T-helper 17 cell (primary cell): ENCODE measurements at regions not wholly inside any gene's neighbourhood (a gene's known extent, or its start where the extent isn't known, plus 50 kb on each side); places are given as distances from the start of the nearest gene placed in this dataset.
"Not testable (repeated sequence)": the region's sequence is repeated elsewhere in the genome, so short reads cannot be mapped to it uniquely, and the experiment has no call there.

ENCODE experiments used
- ATAC-seq: fragments of 150-1000 bp; cut with Tn5 transposase; 2 replicates; pipeline ENCODE4 v1.10.0; 2021; ENCODE audit warnings: mild to moderate bottlenecking, moderate library complexity
- DNase-seq, 3 donors: peaks; one replicate each; pipeline versions ENCODE4 v3.0.0 to v3.0.0-alpha.2; 2020 to 2021
- H3K9me3 ChIP-seq: one replicate; pipeline ENCODE4 v1.7.0; 2013; ENCODE audit warnings: low read length, mild to moderate bottlenecking; ENCODE audit not compliant: control insufficient read depth, poor library complexity, severe bottlenecking
- H3K27ac Mint-ChIP-seq: one replicate; pipeline ENCODE4 v1.8.0; 2022; ENCODE audit warnings: mild to moderate bottlenecking, moderate library complexity, mixed read lengths
- H3K27me3 Mint-ChIP-seq: one replicate; pipeline ENCODE4 v1.8.0; 2022; ENCODE audit warnings: mixed read lengths
- H3K36me3 Mint-ChIP-seq: one replicate; pipeline ENCODE4 v1.8.0; 2022; ENCODE audit warnings: low read depth, mixed read lengths
- H3K4me1 Mint-ChIP-seq: one replicate; pipeline ENCODE4 v1.8.0; 2022; ENCODE audit warnings: mild to moderate bottlenecking, mixed read lengths
- H3K4me3 Mint-ChIP-seq: one replicate; pipeline ENCODE4 v1.8.0; 2022; ENCODE audit warnings: mild to moderate bottlenecking, moderate library complexity, mixed read lengths

DNA sequence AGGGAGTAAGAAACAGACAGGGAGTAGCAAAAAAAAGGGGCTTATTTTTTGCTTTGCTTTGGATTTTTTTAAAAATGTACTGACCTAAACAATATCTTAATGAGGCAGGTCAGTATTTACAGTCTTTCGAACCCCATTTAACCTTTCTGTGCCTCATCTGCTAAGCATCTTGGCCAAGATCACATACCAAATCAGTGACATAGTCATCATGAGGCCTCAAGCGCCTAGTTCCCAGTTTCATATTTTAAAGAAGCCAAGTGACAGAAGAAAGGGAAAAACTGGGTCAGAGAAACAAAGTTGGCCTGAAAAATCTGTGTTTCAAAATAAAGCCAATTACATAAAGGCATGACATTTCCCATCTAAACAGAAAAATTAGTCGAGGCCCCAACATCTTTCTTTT lies 94.6 kb upstream of the WDR44 start:
- no peak overlapping the region for H3K27ac Mint-ChIP-seq
- H3K36me3 Mint-ChIP-seq, result no peaks in the 10 kb centered on the region
- no peak overlapping the region for H3K4me3 Mint-ChIP-seq
- ATAC-seq (no peak), DNase-seq (no peak)
- H3K9me3 ChIP-seq, result no peaks in the 10 kb centered on the region
- no peaks in the 10 kb centered on the region for H3K4me1 Mint-ChIP-seq
- H3K27me3 Mint-ChIP-seq, result no peaks in the 10 kb centered on the region

DNA sequence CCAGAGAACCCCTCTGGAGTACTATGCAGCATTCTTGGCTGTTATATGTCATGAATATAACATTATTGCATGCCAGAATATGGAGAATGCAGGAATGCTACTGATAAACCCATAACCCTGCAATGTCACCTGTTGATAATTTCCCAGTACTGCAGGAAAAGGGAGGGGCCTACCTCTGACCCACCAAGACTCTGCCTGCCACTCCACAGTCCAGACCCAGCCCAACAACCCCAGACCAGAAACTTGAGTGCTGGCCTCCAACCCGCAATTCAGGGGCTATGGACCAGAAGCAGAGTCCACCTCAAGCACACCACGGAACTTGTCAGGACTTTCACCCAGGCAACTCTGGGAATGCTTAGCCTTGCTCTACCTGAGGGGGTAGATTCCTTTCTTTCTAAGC lies 92.9 kb upstream of the WDR44 start:
- Mint-ChIP-seq H3K4me3 (no peak overlapping the region), H3K27ac (no peak overlapping the region)
- ATAC-seq, result no peak

DNA sequence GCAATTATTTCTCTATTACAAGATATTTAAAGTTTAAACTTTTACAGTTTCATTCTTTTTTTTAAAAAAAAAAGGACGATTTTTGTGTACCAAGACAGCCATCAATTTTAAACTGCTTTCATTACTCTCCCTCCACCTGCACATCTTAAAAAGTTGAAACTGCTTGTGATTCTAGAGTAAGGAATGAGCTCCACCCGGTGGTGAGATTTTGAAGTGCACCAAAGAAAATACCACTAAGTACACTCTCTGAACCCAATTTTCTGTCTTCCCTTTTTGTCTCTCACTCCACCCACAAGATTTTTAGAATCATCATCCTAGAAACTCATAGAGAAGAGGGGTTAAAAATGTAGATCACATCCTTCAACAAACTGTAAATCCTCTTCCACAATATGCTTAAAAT lies 91.3 kb upstream of the WDR44 start:
- H3K36me3 Mint-ChIP-seq, result peaks cover 2% of the 10 kb centered on the region
- no peaks in the 10 kb centered on the region for H3K9me3 ChIP-seq
- ATAC-seq, result no peak
- peak in 1 of 3 donors; percentile 4 for DNase-seq
- no peak overlapping the region for H3K4me3 Mint-ChIP-seq
- H3K27ac Mint-ChIP-seq, result no peak overlapping the region
- H3K4me1 Mint-ChIP-seq, result peaks cover 2% of the 10 kb centered on the region
- peaks cover 11% of the 10 kb centered on the region for H3K27me3 Mint-ChIP-seq

More for the DNA sequence above, 92.9 kb upstream of the WDR44 start:
- H3K27me3 Mint-ChIP-seq, result peaks cover 4% of the 10 kb centered on the region
- no peak for DNase-seq
- no peaks in the 10 kb centered on the region for H3K4me1 Mint-ChIP-seq
- peaks cover 2% of the 10 kb centered on the region for H3K36me3 Mint-ChIP-seq
- no peaks in the 10 kb centered on the region for H3K9me3 ChIP-seq

DNA sequence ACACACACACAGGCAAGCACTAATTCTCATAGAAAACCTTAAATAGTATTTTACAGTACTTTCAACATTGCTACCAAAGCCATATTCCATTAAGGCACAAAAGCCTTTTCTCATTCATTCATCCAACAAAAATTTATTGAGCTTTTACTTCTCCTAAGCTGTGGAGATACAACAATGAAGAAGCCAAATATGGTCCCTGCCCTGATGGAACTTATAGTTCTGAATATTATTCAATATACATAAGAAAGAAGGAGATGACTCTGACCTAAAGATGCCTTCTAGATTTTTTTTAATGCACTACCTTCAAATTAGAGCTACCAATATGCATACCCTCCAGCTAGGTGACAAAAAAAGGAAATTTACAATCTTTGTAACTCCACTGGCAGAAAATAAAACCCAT lies 90.0 kb upstream of the WDR44 start:
- peaks cover 18% of the 10 kb centered on the region for H3K27me3 Mint-ChIP-seq
- H3K9me3 ChIP-seq, result no peaks in the 10 kb centered on the region
- no peak overlapping the region for H3K27ac Mint-ChIP-seq
- H3K4me1 Mint-ChIP-seq, result peaks cover 2% of the 10 kb centered on the region
- no peak overlapping the region for H3K4me3 Mint-ChIP-seq
- peaks cover 2% of the 10 kb centered on the region for H3K36me3 Mint-ChIP-seq
- no peak for ATAC-seq
- no peak for DNase-seq

DNA sequence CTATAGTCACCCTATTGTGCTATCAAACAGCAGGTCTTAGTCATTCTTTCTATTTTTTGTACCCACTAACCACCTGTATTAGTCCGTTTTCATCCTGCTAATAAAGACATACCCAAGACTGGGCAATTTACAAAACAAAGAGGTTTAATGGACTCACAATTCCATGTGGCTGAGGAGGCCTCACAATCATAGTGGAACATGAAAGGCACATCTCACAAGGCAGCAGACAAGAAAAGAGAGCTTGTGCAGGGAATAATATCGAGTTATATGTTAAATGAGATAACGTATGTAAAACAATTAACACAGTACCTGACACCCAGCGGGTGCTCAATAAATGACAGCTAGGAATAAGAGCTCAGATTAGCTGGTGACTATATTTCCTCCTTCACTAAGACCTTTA lies 88.1 kb upstream of the WDR44 start:
- no peaks in the 10 kb centered on the region for H3K9me3 ChIP-seq
- Mint-ChIP-seq H3K4me3 (no peak overlapping the region), H3K27ac (no peak overlapping the region), H3K27me3 (peaks cover 19% of the 10 kb centered on the region), H3K4me1 (peaks cover 2% of the 10 kb centered on the region), H3K36me3 (peaks cover 2% of the 10 kb centered on the region)
- DNase-seq (no peak), ATAC-seq (no peak)

DNA sequence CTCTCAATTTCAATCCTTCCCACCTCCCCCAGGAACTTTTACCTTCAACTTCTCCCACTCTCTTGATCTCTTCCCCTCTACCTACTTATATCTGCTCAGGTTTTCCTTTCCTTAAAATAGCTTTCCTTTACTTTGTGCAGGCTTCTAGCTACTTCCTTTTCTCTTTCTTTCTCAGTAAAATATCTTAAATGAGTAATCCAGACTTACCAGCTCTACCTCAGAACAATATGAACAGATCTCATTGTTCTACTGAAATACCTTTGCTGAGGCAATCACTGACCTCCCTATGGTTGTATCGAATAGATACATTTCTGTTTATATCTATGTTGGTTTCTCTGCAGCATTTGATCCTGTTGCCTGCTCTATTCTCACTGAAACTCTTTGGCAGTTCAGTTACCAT lies 86.7 kb upstream of the WDR44 start:
- H3K9me3 ChIP-seq, result no peaks in the 10 kb centered on the region
- Mint-ChIP-seq H3K36me3 (peaks cover 2% of the 10 kb centered on the region), H3K4me1 (peaks cover 2% of the 10 kb centered on the region), H3K4me3 (no peak overlapping the region), H3K27me3 (peaks cover 19% of the 10 kb centered on the region), H3K27ac (no peak overlapping the region)
- no peak for DNase-seq
- ATAC-seq, result no peak

DNA sequence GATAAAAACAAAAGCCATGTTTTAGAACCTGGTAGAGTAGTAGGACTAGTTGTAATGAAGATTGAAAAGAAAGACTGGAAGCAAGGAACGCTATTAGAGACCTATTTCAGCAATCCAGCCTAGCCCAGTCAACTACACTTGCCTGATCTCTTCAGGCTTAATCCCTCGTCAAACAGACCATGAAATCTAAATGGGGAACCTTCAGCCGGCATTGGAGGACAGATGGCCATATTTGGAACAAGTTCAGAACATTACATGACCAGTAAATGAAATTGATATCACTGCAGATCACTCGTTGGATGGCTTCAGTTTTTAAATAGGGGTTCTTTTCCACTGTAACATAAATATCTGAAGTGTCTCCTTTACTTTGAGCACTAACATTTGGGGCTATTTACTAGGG lies 84.8 kb upstream of the WDR44 start:
- H3K9me3 ChIP-seq, result no peaks in the 10 kb centered on the region
- H3K27ac Mint-ChIP-seq, result no peak overlapping the region
- no peak for DNase-seq
- peaks cover 2% of the 10 kb centered on the region for H3K36me3 Mint-ChIP-seq
- no peak for ATAC-seq
- peaks cover 2% of the 10 kb centered on the region for H3K4me1 Mint-ChIP-seq
- no peak overlapping the region for H3K4me3 Mint-ChIP-seq
- peaks cover 30% of the 10 kb centered on the region for H3K27me3 Mint-ChIP-seq

DNA sequence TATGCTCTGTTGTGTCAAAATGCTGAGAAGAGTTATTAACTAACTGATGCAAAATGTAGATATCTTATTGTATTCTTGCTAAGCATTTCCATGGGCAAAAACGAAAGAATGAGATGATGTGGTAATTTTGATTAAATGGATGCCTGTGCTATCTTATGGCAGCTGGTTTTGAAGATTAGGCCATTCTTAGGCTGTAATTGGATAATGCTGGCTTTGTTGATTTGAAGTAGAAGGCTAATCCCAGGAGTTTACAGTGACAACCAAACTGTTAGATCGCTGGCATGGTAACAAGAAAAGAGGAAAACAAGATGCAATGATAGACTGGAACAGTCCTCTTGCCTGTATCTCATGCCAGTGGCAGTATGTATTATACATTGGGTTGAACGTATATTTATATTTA lies 74.1 kb upstream of the WDR44 start:
- no peaks in the 10 kb centered on the region for H3K9me3 ChIP-seq
- ATAC-seq, result no peak
- no peak for DNase-seq
- H3K27ac Mint-ChIP-seq, result no peak overlapping the region
- H3K4me1 Mint-ChIP-seq, result no peaks in the 10 kb centered on the region
- no peaks in the 10 kb centered on the region for H3K27me3 Mint-ChIP-seq
- no peak overlapping the region for H3K4me3 Mint-ChIP-seq
- H3K36me3 Mint-ChIP-seq, result no peaks in the 10 kb centered on the region

DNA sequence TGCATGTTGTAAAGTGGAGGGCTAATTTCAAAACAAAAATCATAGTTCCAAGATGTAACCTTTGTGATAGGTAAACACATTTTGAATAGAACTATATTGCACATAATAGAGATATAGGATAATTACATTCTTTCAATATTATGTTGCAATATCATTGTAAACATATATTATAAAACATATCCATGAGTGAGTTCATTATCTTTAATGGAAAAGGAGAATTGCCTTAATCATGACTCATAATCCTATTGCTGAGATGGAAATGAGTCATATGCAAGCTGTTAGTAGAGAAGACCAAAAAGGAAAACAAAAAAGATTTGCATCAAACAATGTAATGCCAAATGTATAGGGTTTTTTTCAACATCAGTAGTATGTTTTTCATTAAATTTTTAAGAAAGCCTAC lies 73.7 kb upstream of the WDR44 start:
- ATAC-seq, result no peak
- no peaks in the 10 kb centered on the region for H3K9me3 ChIP-seq
- Mint-ChIP-seq H3K27me3 (no peaks in the 10 kb centered on the region), H3K4me1 (no peaks in the 10 kb centered on the region), H3K36me3 (no peaks in the 10 kb centered on the region), H3K27ac (no peak overlapping the region), H3K4me3 (no peak overlapping the region)
- no peak for DNase-seq

DNA sequence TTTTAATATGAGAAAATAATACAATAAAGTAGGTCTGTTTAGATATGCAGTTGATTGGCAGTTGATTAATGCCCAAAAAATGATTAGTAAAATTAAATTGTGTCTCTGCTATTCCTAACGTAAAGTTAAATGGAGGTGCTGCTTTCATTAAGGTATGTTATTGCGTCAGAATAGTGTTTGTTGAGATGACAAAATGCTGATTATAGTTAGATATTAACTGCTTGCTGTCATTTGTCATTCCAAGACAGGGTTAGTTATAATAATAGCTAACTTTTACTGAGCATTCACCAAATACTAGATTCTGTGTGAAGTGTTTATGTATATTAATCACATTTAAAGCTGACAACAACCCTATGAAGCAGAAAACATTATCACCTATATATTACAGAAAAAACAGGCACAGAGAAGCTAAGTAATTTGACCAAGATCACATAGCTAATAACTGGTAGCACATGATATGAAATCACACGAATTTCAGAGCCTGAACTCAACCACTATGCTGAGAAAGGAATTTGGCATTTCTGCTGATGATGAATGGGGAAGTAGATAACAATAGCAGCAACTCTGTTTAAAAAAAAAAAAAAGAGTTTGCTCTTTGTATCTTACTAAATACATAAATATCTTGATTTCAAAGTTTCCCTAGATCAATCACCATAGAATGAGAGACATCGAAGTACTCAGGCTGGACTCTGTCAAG lies 59.7 kb upstream of the WDR44 start:
- no peak overlapping the region for H3K27ac Mint-ChIP-seq
- H3K36me3 Mint-ChIP-seq, result no peaks in the 10 kb centered on the region
- H3K4me1 Mint-ChIP-seq, result no peaks in the 10 kb centered on the region
- peaks cover 9% of the 10 kb centered on the region for H3K27me3 Mint-ChIP-seq
- ATAC-seq (no peak), DNase-seq (no peak)
- no peaks in the 10 kb centered on the region for H3K9me3 ChIP-seq
- H3K4me3 Mint-ChIP-seq, result no peak overlapping the region

DNA sequence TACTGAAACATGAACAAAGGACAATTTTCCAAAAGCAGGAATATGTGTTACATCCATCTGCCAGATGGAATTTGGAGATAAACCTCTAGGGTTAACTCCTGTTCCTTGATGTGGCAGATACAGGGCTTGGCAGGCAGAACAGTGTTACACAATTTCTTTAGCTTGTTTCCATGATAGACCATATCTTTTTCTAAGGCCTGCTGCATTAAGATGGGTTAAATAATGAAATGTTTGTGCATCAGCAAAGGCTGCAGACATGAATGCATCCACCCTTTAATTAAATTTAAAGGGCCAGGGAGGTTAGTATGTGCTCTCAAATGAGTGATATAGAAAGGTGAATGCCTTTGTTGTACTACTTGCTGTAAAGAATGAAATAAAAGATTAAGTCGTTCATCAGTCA lies 50.1 kb upstream of the WDR44 start:
- H3K27ac Mint-ChIP-seq, H3K27me3 Mint-ChIP-seq, DNase-seq, ATAC-seq, H3K9me3 ChIP-seq, H3K4me1 Mint-ChIP-seq, H3K36me3 Mint-ChIP-seq, H3K4me3 Mint-ChIP-seq: not testable (repeated sequence)
